ENCODE measurements at regions not wholly inside any gene's neighbourhood (a gene's known extent, or its start where the extent isn't known, plus 50 kb on each side); places are given as distances from the start of the nearest gene placed in this dataset.
A peak's percentile ranks its signal among the peaks of the same experiment; 100 is the strongest.

DNA sequence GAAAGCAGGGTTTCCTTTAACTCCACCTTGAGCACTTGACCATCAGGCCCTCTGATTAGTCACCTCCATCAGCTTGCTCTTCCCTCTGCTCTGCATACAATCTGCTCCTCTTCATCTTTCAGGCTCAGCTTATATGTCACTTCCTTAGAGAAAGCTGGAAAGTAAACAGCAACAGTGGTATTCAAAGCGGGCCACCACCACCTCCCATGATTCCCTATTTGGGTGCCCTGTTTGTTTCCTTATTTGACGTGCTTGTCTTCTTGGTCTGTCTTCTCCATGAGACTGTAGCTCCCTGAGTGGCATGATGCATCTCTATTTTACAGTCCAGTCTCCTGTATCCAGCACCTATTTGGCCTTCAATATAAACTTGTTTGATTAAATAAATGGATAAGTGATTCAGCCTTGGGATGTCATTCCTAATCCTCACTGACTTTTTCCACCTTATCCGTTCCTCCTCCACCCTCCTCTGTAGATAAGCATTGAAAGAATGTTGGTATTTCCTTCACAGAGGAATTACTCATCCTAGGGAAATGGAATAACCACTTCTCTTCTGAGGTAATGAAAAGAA lies 102.8 kb upstream of the SGK1 start:
- Histone ChIP-seq H3K27me3 (ENCODE audit: control insufficient read depth, insufficient read depth, low read length) (no peaks in the 10 kb centered on the region), H3K79me2 (ENCODE audit: control insufficient read depth, insufficient read depth, low read length) (no peaks in the 10 kb centered on the region), H4K20me1 (ENCODE audit: control insufficient read depth, extremely low read depth, insufficient read depth, low read length) (no peaks in the 10 kb centered on the region), H3K9ac (ENCODE audit: insufficient read depth, low read length) (no peak overlapping the region), H3K4me3 (replicated peaks in 1 of 4; ENCODE audit: control extremely low read depth in 1 of 4, insufficient read depth in 1 of 4, low read depth in 3 of 4, low read length in 4 of 4) (no peak overlapping the region), H2AFZ (ENCODE audit: low read length) (no peak overlapping the region), H3K4me2 (ENCODE audit: extremely low read depth, insufficient read depth, low read length) (peak overlapping the region; percentile 8), H3K9me3 (ENCODE audit: control insufficient read depth, insufficient read depth, low read depth, low read length) (no peaks in the 10 kb centered on the region), H3K4me1 (ENCODE audit: control insufficient read depth, extremely low read depth, insufficient read depth, low read length) (peaks cover 17% of the 10 kb centered on the region), H3K27ac (ENCODE audit: insufficient read depth, low read length) (peak overlapping the region; percentile 81), H3K36me3 (ENCODE audit: control insufficient read depth, insufficient read depth, low read length) (no peaks in the 10 kb centered on the region)
- TF ChIP-seq, protein P1, sequence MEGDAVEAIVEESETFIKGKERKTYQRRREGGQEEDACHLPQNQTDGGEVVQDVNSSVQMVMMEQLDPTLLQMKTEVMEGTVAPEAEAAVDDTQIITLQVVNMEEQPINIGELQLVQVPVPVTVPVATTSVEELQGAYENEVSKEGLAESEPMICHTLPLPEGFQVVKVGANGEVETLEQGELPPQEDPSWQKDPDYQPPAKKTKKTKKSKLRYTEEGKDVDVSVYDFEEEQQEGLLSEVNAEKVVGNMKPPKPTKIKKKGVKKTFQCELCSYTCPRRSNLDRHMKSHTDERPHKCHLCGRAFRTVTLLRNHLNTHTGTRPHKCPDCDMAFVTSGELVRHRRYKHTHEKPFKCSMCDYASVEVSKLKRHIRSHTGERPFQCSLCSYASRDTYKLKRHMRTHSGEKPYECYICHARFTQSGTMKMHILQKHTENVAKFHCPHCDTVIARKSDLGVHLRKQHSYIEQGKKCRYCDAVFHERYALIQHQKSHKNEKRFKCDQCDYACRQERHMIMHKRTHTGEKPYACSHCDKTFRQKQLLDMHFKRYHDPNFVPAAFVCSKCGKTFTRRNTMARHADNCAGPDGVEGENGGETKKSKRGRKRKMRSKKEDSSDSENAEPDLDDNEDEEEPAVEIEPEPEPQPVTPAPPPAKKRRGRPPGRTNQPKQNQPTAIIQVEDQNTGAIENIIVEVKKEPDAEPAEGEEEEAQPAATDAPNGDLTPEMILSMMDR (conservative IDR thresholded peaks at IDR 0.05 in 1 of 2, IDR thresholded peaks at IDR 0.05 in 1 of 2; ENCODE audit: low read depth in 1 of 2, low read length in 2 of 2) = no peak
- no peak for TF ChIP-seq EZH2 (IDR thresholded peaks at IDR 0.05; ENCODE audit: low read length, missing control alignments)
- peak in 1 of 2 donors; percentile 93 for DNase-seq (ENCODE audit: low read depth in 2 of 2)

DNA sequence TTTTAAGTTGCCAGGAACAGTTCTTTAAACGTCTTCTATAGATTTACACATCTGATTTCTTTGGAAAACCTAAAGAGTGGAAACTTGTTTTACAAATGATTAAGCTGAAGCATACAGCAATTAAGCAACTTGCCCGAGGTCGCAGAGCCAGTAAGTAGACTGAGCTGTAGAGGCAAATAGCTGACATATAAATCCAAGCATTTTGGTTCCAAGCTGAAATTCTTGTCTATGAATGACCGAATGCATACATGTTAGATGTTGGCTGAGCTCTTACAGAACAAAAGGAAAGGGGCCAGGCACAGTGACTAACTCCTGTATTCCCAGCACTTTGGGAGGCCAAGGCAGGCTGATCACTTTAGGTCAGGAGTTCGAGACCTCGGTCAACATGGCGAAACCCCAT lies 101.8 kb upstream of the SGK1 start:
- no peaks in the 10 kb centered on the region for H3K27me3 ChIP-seq (ENCODE audit: control insufficient read depth, insufficient read depth, low read length)
- TF ChIP-seq, protein P1 (conservative IDR thresholded peaks at IDR 0.05 in 1 of 2, IDR thresholded peaks at IDR 0.05 in 1 of 2; ENCODE audit: low read depth in 1 of 2, low read length in 2 of 2) = no peak
- TF ChIP-seq EZH2 (IDR thresholded peaks at IDR 0.05; ENCODE audit: low read length, missing control alignments) = no peak
- H3K4me3 ChIP-seq (replicated peaks in 1 of 4; ENCODE audit: control extremely low read depth in 1 of 4, insufficient read depth in 1 of 4, low read depth in 3 of 4, low read length in 4 of 4) = no peak overlapping the region
- H2AFZ ChIP-seq (ENCODE audit: low read length) = no peak overlapping the region
- peaks cover 17% of the 10 kb centered on the region for H3K4me1 ChIP-seq (ENCODE audit: control insufficient read depth, extremely low read depth, insufficient read depth, low read length)
- no peaks in the 10 kb centered on the region for H4K20me1 ChIP-seq (ENCODE audit: control insufficient read depth, extremely low read depth, insufficient read depth, low read length)
- DNase-seq (ENCODE audit: low read depth in 2 of 2) = peak; percentile 56 to 61
- no peaks in the 10 kb centered on the region for H3K36me3 ChIP-seq (ENCODE audit: control insufficient read depth, insufficient read depth, low read length)
- no peaks in the 10 kb centered on the region for H3K79me2 ChIP-seq (ENCODE audit: control insufficient read depth, insufficient read depth, low read length)
- H3K4me2 ChIP-seq (ENCODE audit: extremely low read depth, insufficient read depth, low read length) = no peak overlapping the region
- no peaks in the 10 kb centered on the region for H3K9me3 ChIP-seq (ENCODE audit: control insufficient read depth, insufficient read depth, low read depth, low read length)
- H3K27ac ChIP-seq (ENCODE audit: insufficient read depth, low read length) = peak overlapping the region; percentile 81
- no peak overlapping the region for H3K9ac ChIP-seq (ENCODE audit: insufficient read depth, low read length)

DNA sequence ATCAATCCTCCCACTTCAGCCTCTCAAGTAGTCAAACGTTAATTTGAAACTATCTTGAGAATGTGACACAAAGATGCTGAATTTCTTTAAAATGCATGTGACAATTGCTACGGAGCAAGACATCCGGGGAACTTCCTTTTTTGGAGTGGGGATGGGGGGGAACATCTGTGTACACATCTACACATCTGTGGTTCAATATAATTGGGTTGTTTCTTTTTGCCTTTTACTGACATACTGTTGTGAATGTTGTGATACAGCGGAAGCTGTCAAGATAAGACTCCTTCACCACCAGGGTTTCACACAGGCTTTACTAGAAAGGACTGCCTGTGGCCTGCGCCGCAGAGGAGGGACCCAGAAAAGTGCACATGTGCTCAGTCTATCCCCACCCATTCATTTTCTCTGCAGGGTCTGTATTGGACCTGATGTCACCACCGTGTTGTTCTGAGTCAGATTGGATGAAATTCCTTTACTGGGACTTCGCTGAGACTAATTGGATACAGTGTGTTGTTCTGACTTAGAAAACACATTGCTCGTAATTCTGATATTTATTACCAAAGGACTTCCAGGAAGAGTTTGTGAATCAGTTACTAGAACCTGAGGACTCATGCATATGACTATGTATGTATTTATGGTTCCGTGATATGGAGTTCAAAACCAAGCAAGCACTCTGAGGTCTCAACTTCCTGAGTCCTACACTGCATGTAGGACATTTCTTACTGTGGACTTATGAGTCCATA lies 98.7 kb upstream of the SGK1 start:
- H3K36me3 ChIP-seq (ENCODE audit: control insufficient read depth, insufficient read depth, low read length) = no peaks in the 10 kb centered on the region
- H3K9ac ChIP-seq (ENCODE audit: insufficient read depth, low read length) = no peak overlapping the region
- H3K9me3 ChIP-seq (ENCODE audit: control insufficient read depth, insufficient read depth, low read depth, low read length) = no peaks in the 10 kb centered on the region
- DNase-seq (ENCODE audit: low read depth in 2 of 2) = peak in 1 of 2 donors; percentile 82
- TF ChIP-seq, protein P1 (conservative IDR thresholded peaks at IDR 0.05 in 1 of 2, IDR thresholded peaks at IDR 0.05 in 1 of 2; ENCODE audit: low read depth in 1 of 2, low read length in 2 of 2) = no peak
- no peak for TF ChIP-seq EZH2 (IDR thresholded peaks at IDR 0.05; ENCODE audit: low read length, missing control alignments)
- H3K4me3 ChIP-seq (replicated peaks in 1 of 4; ENCODE audit: control extremely low read depth in 1 of 4, insufficient read depth in 1 of 4, low read depth in 3 of 4, low read length in 4 of 4) = no peak overlapping the region
- H3K27ac ChIP-seq (ENCODE audit: insufficient read depth, low read length) = peak overlapping the region; percentile 60
- no peaks in the 10 kb centered on the region for H4K20me1 ChIP-seq (ENCODE audit: control insufficient read depth, extremely low read depth, insufficient read depth, low read length)
- H3K4me1 ChIP-seq (ENCODE audit: control insufficient read depth, extremely low read depth, insufficient read depth, low read length) = peaks cover 14% of the 10 kb centered on the region
- no peaks in the 10 kb centered on the region for H3K27me3 ChIP-seq (ENCODE audit: control insufficient read depth, insufficient read depth, low read length)
- H3K4me2 ChIP-seq (ENCODE audit: extremely low read depth, insufficient read depth, low read length) = no peak overlapping the region
- no peaks in the 10 kb centered on the region for H3K79me2 ChIP-seq (ENCODE audit: control insufficient read depth, insufficient read depth, low read length)
- H2AFZ ChIP-seq (ENCODE audit: low read length) = peak overlapping the region; percentile 16
